ENCODE measurements at regions not wholly inside any gene's neighbourhood (a gene's known extent, or its start where the extent isn't known, plus 50 kb on each side); places are given as distances from the start of the nearest gene placed in this dataset.

GRCh38 chr1:98030483-98030882, 109.6 kb upstream of the DPYD start:
- intact Hi-C loops (cut with micrococcal nuclease): no loop called here
- TF ChIP-seq CTCF (IDR thresholded peaks at IDR 0.05; ENCODE audit: borderline replicate concordance): no peak

GRCh38 chr1:98028800-98029199, 108.0 kb upstream of the DPYD start:
- intact Hi-C loops (cut with micrococcal nuclease): no loop called here
- H3K27ac ChIP-seq (replicated peaks): no peak overlapping the region
- no peaks in the 10 kb centered on the region for H3K4me1 ChIP-seq
- H3K36me3 ChIP-seq: no peaks in the 10 kb centered on the region
- H3K9me3 ChIP-seq (replicated peaks): no peaks in the 10 kb centered on the region
- H3K27me3 ChIP-seq (ENCODE audit: low read depth): no peaks in the 10 kb centered on the region
- no peak for DNase-seq
- no peak overlapping the region for H3K4me3 ChIP-seq
- no peak for TF ChIP-seq CTCF (IDR thresholded peaks at IDR 0.05; ENCODE audit: borderline replicate concordance)

More at GRCh38 chr1:98030483-98030882, 109.6 kb upstream of the DPYD start:
- H3K4me1 ChIP-seq: no peaks in the 10 kb centered on the region
- DNase-seq: no peak
- no peaks in the 10 kb centered on the region for H3K9me3 ChIP-seq (replicated peaks)
- H3K4me3 ChIP-seq: no peak overlapping the region
- no peaks in the 10 kb centered on the region for H3K36me3 ChIP-seq
- H3K27me3 ChIP-seq (ENCODE audit: low read depth): peaks cover 2% of the 10 kb centered on the region
- H3K27ac ChIP-seq (replicated peaks): no peak overlapping the region

- Histone ChIP-seq H3K27ac (replicated peaks) (no peak overlapping the region), H3K4me1 (no peaks in the 10 kb centered on the region), H3K9me3 (replicated peaks) (no peaks in the 10 kb centered on the region), H3K27me3 (ENCODE audit: low read depth) (no peaks in the 10 kb centered on the region), H3K36me3 (no peaks in the 10 kb centered on the region), H3K4me3 (no peak overlapping the region)
- DNase-seq: no peak
- no peak for TF ChIP-seq CTCF (IDR thresholded peaks at IDR 0.05; ENCODE audit: borderline replicate concordance)
- intact Hi-C loops (cut with micrococcal nuclease): no loop called here
These were observed 106.4 kb upstream of the DPYD start for GRCh38 chr1:98027103-98027705.

GRCh38 chr1:98025858-98026257, 105.0 kb upstream of the DPYD start:
- intact Hi-C loops (cut with micrococcal nuclease): no loop called here

GRCh38 chr1:98021126-98021525, 100.3 kb upstream of the DPYD start:
- H3K4me3 ChIP-seq: no peak overlapping the region
- H3K36me3 ChIP-seq: no peaks in the 10 kb centered on the region
- no peaks in the 10 kb centered on the region for H3K27me3 ChIP-seq (ENCODE audit: low read depth)
- DNase-seq: no peak
- no peak for TF ChIP-seq CTCF (IDR thresholded peaks at IDR 0.05; ENCODE audit: borderline replicate concordance)
- no peaks in the 10 kb centered on the region for H3K4me1 ChIP-seq
- no peak overlapping the region for H3K27ac ChIP-seq (replicated peaks)
- intact Hi-C loops (cut with micrococcal nuclease): no loop called here
- no peaks in the 10 kb centered on the region for H3K9me3 ChIP-seq (replicated peaks)

More at GRCh38 chr1:98025858-98026257, 105.0 kb upstream of the DPYD start:
- DNase-seq: no peak
- no peak overlapping the region for H3K27ac ChIP-seq (replicated peaks)
- H3K27me3 ChIP-seq (ENCODE audit: low read depth): no peaks in the 10 kb centered on the region
- no peak for TF ChIP-seq CTCF (IDR thresholded peaks at IDR 0.05; ENCODE audit: borderline replicate concordance)
- H3K4me3 ChIP-seq: no peak overlapping the region
- no peaks in the 10 kb centered on the region for H3K36me3 ChIP-seq
- H3K4me1 ChIP-seq: no peaks in the 10 kb centered on the region
- H3K9me3 ChIP-seq (replicated peaks): no peaks in the 10 kb centered on the region

All from left ventricle myocardium inferior (tissue), 1 donor.